H1 (cell line): ENCODE measurements at regions not wholly inside any gene's neighbourhood (a gene's known extent, or its start where the extent isn't known, plus 50 kb on each side); places are given as distances from the start of the nearest gene placed in this dataset.

Experiments used
- BRCA1 ChIP-seq: IDR thresholded peaks from 2 replicates; pipeline ENCODE4 v1.6.1; 2012; ENCODE audit warnings: low read depth, low read length, improper control_type of control experiment
- CHD2 ChIP-seq: IDR thresholded peaks from 2 replicates; pipeline ENCODE4 v1.6.1; 2012; ENCODE audit warnings: low read length, improper control_type of control experiment
- EZH2 ChIP-seq: fragments of 200-600 bp; sonication (generic); IDR thresholded peaks from 2 replicates; pipeline ENCODE4 v1.7.1; 2012; ENCODE audit warnings: low read depth, mild to moderate bottlenecking, moderate library complexity, low read length, inconsistent platforms; ENCODE audit not compliant: severe bottlenecking
- GTF2F1 ChIP-seq: IDR thresholded peaks from 2 replicates; pipeline ENCODE4 v1.6.1; 2012; ENCODE audit warnings: low read depth, low read length, improper control_type of control experiment, borderline replicate concordance
- POLR2AphosphoS5 ChIP-seq: IDR thresholded peaks from 2 replicates; pipeline ENCODE4 v1.6.1; 2011; ENCODE audit warnings: low read depth, low read length
- RAD21 ChIP-seq, 2 experiments: IDR thresholded peaks in 1 of 2; conservative IDR thresholded peaks in 1 of 2; 2 replicates each; pipeline ENCODE4 v1.6.1; 2011; ENCODE audit warnings: low read depth in 2 of 2, low read length in 2 of 2, improper control_type of control experiment in 1 of 2, inconsistent platforms in 1 of 2, mild to moderate bottlenecking in 1 of 2, moderate library complexity in 1 of 2
- SP1 ChIP-seq: IDR thresholded peaks from 2 replicates; pipeline ENCODE4 v1.6.1; 2011; ENCODE audit warnings: low read depth, low read length
- SP2 ChIP-seq: IDR thresholded peaks from 2 replicates; pipeline ENCODE4 v1.6.1; 2012; ENCODE audit warnings: mild to moderate bottlenecking, low read length, inconsistent platforms
- SUZ12 ChIP-seq: fragments of 200-600 bp; sonication (generic); IDR thresholded peaks from 2 replicates; pipeline ENCODE4 v1.6.1; 2012; ENCODE audit warnings: mild to moderate bottlenecking, inconsistent platforms, low read length, moderate library complexity, mixed read lengths
- TAF1 ChIP-seq: IDR thresholded peaks from 2 replicates; pipeline ENCODE4 v1.6.1; 2011; ENCODE audit warnings: mild to moderate bottlenecking, low read depth, low read length
- TEAD4 ChIP-seq: IDR thresholded peaks from 2 replicates; pipeline ENCODE4 v1.6.1; 2012; ENCODE audit warnings: low read depth, low read length, inconsistent platforms, mixed read lengths
- TF ChIP-seq, protein P1 (sequence below): fragments of 300-600 bp; sonication (generic); IDR thresholded peaks from 2 replicates; pipeline ENCODE4 v1.7.1; 2012; ENCODE audit warnings: low read length, moderate library complexity, mild to moderate bottlenecking, inconsistent platforms; ENCODE audit not compliant: insufficient replicate concordance
- TF ChIP-seq, protein P2 (sequence below): IDR thresholded peaks from 2 replicates; pipeline ENCODE4 v1.6.1; 2012; ENCODE audit warnings: inconsistent platforms

DNA sequence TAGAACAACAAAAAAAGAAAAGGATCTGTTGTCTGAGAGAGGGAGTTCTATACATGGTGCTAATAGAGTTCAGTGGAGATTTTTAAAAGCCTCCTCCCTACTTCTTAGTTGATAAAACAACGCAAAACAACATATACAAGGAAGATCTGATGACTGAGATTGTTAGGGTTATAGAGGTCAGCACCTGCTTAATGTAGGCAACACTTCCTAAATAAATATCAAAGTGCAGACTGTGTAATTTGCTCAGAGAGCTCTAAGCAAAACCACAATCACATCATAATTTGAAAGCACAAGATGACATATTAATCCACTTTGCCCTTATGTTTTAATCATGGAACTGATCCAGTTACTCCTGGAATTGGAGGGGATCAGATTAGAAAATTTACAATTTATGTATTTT lies 474.5 kb downstream of the PRR16 start (continued):
- TF ChIP-seq, protein P1, sequence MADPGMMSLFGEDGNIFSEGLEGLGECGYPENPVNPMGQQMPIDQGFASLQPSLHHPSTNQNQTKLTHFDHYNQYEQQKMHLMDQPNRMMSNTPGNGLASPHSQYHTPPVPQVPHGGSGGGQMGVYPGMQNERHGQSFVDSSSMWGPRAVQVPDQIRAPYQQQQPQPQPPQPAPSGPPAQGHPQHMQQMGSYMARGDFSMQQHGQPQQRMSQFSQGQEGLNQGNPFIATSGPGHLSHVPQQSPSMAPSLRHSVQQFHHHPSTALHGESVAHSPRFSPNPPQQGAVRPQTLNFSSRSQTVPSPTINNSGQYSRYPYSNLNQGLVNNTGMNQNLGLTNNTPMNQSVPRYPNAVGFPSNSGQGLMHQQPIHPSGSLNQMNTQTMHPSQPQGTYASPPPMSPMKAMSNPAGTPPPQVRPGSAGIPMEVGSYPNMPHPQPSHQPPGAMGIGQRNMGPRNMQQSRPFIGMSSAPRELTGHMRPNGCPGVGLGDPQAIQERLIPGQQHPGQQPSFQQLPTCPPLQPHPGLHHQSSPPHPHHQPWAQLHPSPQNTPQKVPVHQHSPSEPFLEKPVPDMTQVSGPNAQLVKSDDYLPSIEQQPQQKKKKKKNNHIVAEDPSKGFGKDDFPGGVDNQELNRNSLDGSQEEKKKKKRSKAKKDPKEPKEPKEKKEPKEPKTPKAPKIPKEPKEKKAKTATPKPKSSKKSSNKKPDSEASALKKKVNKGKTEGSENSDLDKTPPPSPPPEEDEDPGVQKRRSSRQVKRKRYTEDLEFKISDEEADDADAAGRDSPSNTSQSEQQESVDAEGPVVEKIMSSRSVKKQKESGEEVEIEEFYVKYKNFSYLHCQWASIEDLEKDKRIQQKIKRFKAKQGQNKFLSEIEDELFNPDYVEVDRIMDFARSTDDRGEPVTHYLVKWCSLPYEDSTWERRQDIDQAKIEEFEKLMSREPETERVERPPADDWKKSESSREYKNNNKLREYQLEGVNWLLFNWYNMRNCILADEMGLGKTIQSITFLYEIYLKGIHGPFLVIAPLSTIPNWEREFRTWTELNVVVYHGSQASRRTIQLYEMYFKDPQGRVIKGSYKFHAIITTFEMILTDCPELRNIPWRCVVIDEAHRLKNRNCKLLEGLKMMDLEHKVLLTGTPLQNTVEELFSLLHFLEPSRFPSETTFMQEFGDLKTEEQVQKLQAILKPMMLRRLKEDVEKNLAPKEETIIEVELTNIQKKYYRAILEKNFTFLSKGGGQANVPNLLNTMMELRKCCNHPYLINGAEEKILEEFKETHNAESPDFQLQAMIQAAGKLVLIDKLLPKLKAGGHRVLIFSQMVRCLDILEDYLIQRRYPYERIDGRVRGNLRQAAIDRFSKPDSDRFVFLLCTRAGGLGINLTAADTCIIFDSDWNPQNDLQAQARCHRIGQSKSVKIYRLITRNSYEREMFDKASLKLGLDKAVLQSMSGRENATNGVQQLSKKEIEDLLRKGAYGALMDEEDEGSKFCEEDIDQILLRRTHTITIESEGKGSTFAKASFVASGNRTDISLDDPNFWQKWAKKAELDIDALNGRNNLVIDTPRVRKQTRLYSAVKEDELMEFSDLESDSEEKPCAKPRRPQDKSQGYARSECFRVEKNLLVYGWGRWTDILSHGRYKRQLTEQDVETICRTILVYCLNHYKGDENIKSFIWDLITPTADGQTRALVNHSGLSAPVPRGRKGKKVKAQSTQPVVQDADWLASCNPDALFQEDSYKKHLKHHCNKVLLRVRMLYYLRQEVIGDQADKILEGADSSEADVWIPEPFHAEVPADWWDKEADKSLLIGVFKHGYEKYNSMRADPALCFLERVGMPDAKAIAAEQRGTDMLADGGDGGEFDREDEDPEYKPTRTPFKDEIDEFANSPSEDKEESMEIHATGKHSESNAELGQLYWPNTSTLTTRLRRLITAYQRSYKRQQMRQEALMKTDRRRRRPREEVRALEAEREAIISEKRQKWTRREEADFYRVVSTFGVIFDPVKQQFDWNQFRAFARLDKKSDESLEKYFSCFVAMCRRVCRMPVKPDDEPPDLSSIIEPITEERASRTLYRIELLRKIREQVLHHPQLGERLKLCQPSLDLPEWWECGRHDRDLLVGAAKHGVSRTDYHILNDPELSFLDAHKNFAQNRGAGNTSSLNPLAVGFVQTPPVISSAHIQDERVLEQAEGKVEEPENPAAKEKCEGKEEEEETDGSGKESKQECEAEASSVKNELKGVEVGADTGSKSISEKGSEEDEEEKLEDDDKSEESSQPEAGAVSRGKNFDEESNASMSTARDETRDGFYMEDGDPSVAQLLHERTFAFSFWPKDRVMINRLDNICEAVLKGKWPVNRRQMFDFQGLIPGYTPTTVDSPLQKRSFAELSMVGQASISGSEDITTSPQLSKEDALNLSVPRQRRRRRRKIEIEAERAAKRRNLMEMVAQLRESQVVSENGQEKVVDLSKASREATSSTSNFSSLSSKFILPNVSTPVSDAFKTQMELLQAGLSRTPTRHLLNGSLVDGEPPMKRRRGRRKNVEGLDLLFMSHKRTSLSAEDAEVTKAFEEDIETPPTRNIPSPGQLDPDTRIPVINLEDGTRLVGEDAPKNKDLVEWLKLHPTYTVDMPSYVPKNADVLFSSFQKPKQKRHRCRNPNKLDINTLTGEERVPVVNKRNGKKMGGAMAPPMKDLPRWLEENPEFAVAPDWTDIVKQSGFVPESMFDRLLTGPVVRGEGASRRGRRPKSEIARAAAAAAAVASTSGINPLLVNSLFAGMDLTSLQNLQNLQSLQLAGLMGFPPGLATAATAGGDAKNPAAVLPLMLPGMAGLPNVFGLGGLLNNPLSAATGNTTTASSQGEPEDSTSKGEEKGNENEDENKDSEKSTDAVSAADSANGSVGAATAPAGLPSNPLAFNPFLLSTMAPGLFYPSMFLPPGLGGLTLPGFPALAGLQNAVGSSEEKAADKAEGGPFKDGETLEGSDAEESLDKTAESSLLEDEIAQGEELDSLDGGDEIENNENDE = no peak
- TF ChIP-seq SUZ12 (no peak), TAF1 (no peak), POLR2AphosphoS5 (no peak), SP1 (no peak), SP2 (no peak), TEAD4 (no peak), BRCA1 (no peak), GTF2F1 (no peak), RAD21 (IDR thresholded peaks at IDR 0.05 in 1 of 2, conservative IDR thresholded peaks at IDR 0.05 in 1 of 2; ENCODE audit: low read depth in 2 of 2, low read length in 2 of 2) (no peak), EZH2 (no peak), CHD2 (no peak)
- TF ChIP-seq, protein P2, sequence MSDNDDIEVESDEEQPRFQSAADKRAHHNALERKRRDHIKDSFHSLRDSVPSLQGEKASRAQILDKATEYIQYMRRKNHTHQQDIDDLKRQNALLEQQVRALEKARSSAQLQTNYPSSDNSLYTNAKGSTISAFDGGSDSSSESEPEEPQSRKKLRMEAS = no peak
